Small intestine (tissue), 7 donors: ENCODE measurements at regions not wholly inside any gene's neighbourhood (a gene's known extent, or its start where the extent isn't known, plus 50 kb on each side); places are given as distances from the start of the nearest gene placed in this dataset.

Experiments used
- DNase-seq, 2 donors: peaks; one replicate each; pipeline versions ENCODE4 v3.0.0 to v3.0.0-alpha.2; 2013
- FAIRE-seq: peaks from 2 replicates; lab custom pipeline; 2012; peaks lifted over from hg19 to GRCh38; lab: Jason Lieb, UNC
- H3K27ac ChIP-seq, 3 donors: one replicate each; pipeline ENCODE4 v1.5.1; 2013; ENCODE audit warnings: low read length in 2 of 3, mild to moderate bottlenecking in 2 of 3, control low read depth in 1 of 3, inconsistent platforms in 1 of 3, low read depth in 1 of 3, moderate library complexity in 1 of 3
- H3K27me3 ChIP-seq, 3 donors: one replicate each; pipeline ENCODE4 v1.6.1; 2013; ENCODE audit warnings: low read length in 3 of 3, inconsistent platforms in 1 of 3; ENCODE audit not compliant: control insufficient read depth in 3 of 3, insufficient read depth in 3 of 3
- H3K36me3 ChIP-seq, 3 donors: one replicate each; pipeline ENCODE4 v1.6.1; 2013; ENCODE audit warnings: low read length in 3 of 3, inconsistent platforms in 1 of 3, low read depth in 1 of 3, mild to moderate bottlenecking in 1 of 3, moderate library complexity in 1 of 3; ENCODE audit not compliant: control insufficient read depth in 3 of 3, insufficient read depth in 2 of 3
- H3K4me1 ChIP-seq, 3 donors: one replicate each; pipeline ENCODE4 v1.6.1; 2013; ENCODE audit warnings: low read length in 2 of 3, inconsistent platforms in 1 of 3, low read depth in 1 of 3, mild to moderate bottlenecking in 1 of 3, moderate library complexity in 1 of 3; ENCODE audit not compliant: control insufficient read depth in 3 of 3, insufficient read depth in 2 of 3
- H3K4me3 ChIP-seq, 3 donors: one replicate each; pipeline ENCODE4 v1.5.1; 2013; ENCODE audit warnings: low read length in 3 of 3, control low read depth in 1 of 3, inconsistent platforms in 1 of 3, low read depth in 1 of 3, mild to moderate bottlenecking in 1 of 3, moderate library complexity in 1 of 3
- H3K9me3 ChIP-seq, 2 donors: one replicate each; pipeline ENCODE4 v1.6.1; 2013; ENCODE audit warnings: low read depth in 1 of 2, low read length in 1 of 2; ENCODE audit not compliant: control insufficient read depth in 2 of 2, insufficient read depth in 1 of 2
- WGBS, 3 donors: extraction: QIAGEN DNeasy Blood & Tissue Kit; methylation state at CpG; one replicate each; pipeline ENCODE4 v1.1.7; 2013; 5-methylcytosine and 5-hydroxymethylcytosine counted together
- donor health status: healthy with polysubstance abuse.
- donor health status: control.
- donor health status: control.
- donor health status: Bipolar disorder and iron deficiency.
- donor health status: healthy.

- Histone ChIP-seq H3K36me3 (no peaks in the 10 kb centered on the region), H3K27me3 (no peaks in the 10 kb centered on the region), H3K27ac (no peak overlapping the region), H3K9me3 (no peaks in the 10 kb centered on the region), H3K4me1 (no peaks in the 10 kb centered on the region), H3K4me3 (no peak overlapping the region)
- 81 to 87% (median 83%) methylated on average over 2 of the region's 2 CpGs for WGBS, 3 donors
- DNase-seq, result no peak
- FAIRE-seq, result no peak
These were observed 622.7 kb downstream of the METTL15 start for GRCh38 chr11:28730889-28731288.

GRCh38 chr11:28730336-28730735 lies 622.1 kb downstream of the METTL15 start:
- Histone ChIP-seq H3K4me3 (no peak overlapping the region), H3K27me3 (no peaks in the 10 kb centered on the region), H3K27ac (no peak overlapping the region), H3K9me3 (no peaks in the 10 kb centered on the region), H3K36me3 (no peaks in the 10 kb centered on the region), H3K4me1 (no peaks in the 10 kb centered on the region)
- DNase-seq (no peak), FAIRE-seq (no peak)
- WGBS, 3 donors, result 67 to 70% (median 69%) methylated on average over 3 of the region's 3 CpGs

GRCh38 chr11:28729339-28729738 lies 621.2 kb downstream of the METTL15 start:
- Histone ChIP-seq H3K36me3 (no peaks in the 10 kb centered on the region), H3K9me3 (no peaks in the 10 kb centered on the region), H3K27me3 (no peaks in the 10 kb centered on the region), H3K27ac (no peak overlapping the region), H3K4me3 (no peak overlapping the region), H3K4me1 (no peaks in the 10 kb centered on the region)
- no peak for FAIRE-seq
- no peak for DNase-seq
- 83 to 90% (median 87%) methylated on average over 6 of the region's 6 CpGs for WGBS, 3 donors

DNA sequence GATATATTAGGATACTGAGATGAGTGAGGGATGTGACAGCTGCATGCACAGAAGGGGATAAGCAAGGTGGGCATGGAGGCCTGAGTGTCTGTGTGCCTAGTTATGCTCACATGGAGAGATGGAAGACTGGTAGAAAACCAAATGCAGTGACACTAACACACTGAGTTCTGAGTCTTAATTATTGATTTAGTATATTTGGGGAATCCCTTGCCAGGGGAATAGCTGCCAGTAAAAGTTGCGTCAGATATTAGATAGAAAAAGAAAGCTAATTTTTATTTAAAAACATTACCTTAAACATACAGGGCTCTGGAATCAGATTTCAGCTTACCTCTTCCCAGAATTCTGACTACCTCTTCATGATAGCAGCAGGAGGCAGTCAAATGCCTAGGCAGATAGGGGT lies 620.5 kb downstream of the METTL15 start:
- H3K4me1 ChIP-seq, result no peaks in the 10 kb centered on the region
- WGBS, 3 donors, result 79 to 85% (median 81%) methylated on average over 1 of the region's 1 CpG
- FAIRE-seq, result no peak

GRCh38 chr11:28727254-28727653 lies 619.1 kb downstream of the METTL15 start:
- 47 to 67% (median 63%) methylated on average over 3 of the region's 3 CpGs for WGBS, 3 donors
- Histone ChIP-seq H3K9me3 (no peaks in the 10 kb centered on the region), H3K27ac (no peak overlapping the region), H3K4me1 (no peaks in the 10 kb centered on the region), H3K4me3 (no peak overlapping the region), H3K27me3 (no peaks in the 10 kb centered on the region), H3K36me3 (no peaks in the 10 kb centered on the region)
- FAIRE-seq, result no peak
- no peak for DNase-seq

More for the DNA sequence above, 620.5 kb downstream of the METTL15 start:
- Histone ChIP-seq H3K36me3 (no peaks in the 10 kb centered on the region), H3K27me3 (no peaks in the 10 kb centered on the region), H3K27ac (no peak overlapping the region), H3K9me3 (no peaks in the 10 kb centered on the region), H3K4me3 (no peak overlapping the region)
- no peak for DNase-seq

DNA sequence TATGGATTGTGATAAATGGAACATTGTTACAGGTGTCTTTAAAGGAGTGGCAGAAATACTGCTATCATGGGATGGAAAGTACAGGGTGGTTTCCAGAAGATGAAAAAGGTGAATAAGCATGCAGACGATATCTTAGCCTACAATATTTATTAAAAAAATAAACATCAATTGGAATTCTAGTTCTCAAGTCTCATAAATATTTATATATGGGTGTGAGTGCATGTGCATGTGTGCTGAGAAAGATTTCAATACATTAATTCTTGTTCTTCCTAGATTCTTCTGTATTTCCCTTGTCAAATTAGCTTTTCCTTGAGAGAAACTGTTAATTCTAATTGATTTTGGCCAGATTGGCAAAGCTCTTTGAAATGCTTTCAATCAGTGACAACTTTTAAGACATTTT lies 618.2 kb downstream of the METTL15 start:
- H3K9me3 ChIP-seq, result no peaks in the 10 kb centered on the region
- no peaks in the 10 kb centered on the region for H3K36me3 ChIP-seq
- 40 to 73% (median 57%) methylated on average over 1 of the region's 1 CpG for WGBS, 3 donors
- DNase-seq, result no peak
- H3K4me3 ChIP-seq, result no peak overlapping the region
- H3K27me3 ChIP-seq, result no peaks in the 10 kb centered on the region
- no peak overlapping the region for H3K27ac ChIP-seq
- H3K4me1 ChIP-seq, result no peaks in the 10 kb centered on the region
- no peak for FAIRE-seq

DNA sequence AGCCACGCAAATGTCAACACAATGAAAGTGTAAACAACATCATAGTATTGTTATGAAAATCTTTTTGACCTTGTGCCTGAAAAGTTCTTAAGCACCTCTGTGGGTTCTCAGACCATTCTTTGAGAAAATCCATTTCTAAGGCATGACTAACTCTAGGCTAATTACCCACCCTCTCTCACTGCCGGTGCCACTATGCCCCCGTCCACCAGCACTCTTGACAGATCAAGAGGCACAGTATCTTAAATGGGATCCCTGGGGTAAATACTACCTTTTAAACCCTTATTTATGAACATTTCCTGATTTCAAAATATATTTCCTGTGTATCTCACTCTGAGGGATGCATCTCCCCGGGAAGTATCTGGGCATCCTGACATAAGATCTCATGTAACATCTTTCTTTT lies 607.5 kb downstream of the METTL15 start:
- no peaks in the 10 kb centered on the region for H3K36me3 ChIP-seq
- H3K27me3 ChIP-seq, result no peaks in the 10 kb centered on the region
- no peak overlapping the region for H3K4me3 ChIP-seq
- H3K9me3 ChIP-seq, result no peaks in the 10 kb centered on the region
- H3K4me1 ChIP-seq, result no peaks in the 10 kb centered on the region
- 63 to 80% (median 70%) methylated on average over 4 of the region's 4 CpGs for WGBS, 3 donors
- FAIRE-seq, result no peak
- no peak for DNase-seq
- H3K27ac ChIP-seq, result no peak overlapping the region

DNA sequence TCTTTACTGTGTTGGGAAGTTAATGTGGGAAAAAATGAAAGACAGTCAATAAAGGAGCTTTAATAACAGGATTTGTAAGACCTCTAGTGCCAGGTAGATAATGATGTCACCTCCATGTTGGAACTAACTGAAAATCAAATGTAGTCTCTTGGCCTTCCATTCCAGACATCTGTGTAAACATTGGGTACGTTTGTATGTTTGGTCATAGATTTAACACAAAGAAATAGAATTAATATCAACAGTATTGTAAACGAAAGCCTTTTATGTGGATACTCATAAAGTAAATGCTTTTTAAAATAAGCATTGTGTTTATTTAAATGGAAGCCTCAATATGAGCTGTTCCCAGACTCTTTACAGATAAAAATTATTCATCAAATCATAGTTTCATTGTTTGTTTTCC lies 605.7 kb downstream of the METTL15 start:
- FAIRE-seq (no peak), DNase-seq (no peak)
- no peaks in the 10 kb centered on the region for H3K9me3 ChIP-seq
- H3K4me3 ChIP-seq, result no peak overlapping the region
- no peak overlapping the region for H3K27ac ChIP-seq
- no peaks in the 10 kb centered on the region for H3K4me1 ChIP-seq
- WGBS, 3 donors, result 32 to 41% (median 39%) methylated on average over 2 of the region's 2 CpGs
- no peaks in the 10 kb centered on the region for H3K27me3 ChIP-seq
- no peaks in the 10 kb centered on the region for H3K36me3 ChIP-seq

DNA sequence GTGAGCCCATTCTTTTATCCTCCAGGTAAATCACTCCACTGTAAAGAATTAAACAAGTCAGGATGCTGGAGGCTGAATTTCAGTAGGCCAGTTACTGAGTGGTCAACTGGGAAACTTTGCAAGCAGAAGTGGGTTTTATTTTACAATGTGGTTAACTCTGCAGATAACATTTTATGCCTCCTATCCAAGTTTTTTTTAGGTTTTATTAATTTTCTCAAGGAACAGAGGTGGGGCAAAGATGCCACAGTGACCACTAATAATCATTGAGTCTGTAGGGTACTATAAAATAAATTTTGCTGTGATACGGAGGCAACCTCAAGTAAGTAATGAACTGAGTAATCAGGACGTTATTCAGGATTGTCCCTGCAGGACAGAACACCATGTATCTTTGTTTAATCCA lies 599.9 kb downstream of the METTL15 start:
- Histone ChIP-seq H3K4me1 (no peaks in the 10 kb centered on the region), H3K4me3 (no peak overlapping the region), H3K27ac (no peak overlapping the region), H3K27me3 (no peaks in the 10 kb centered on the region), H3K9me3 (no peaks in the 10 kb centered on the region), H3K36me3 (no peaks in the 10 kb centered on the region)
- 64 to 74% (median 72%) methylated on average over 2 of the region's 2 CpGs for WGBS, 3 donors
- DNase-seq (no peak), FAIRE-seq (no peak)
